GM21723 (cell line): ENCODE measurements at regions not wholly inside any gene's neighbourhood (a gene's known extent, or its start where the extent isn't known, plus 50 kb on each side); places are given as distances from the start of the nearest gene placed in this dataset.

Experiments used
- ATAC-seq: cut with Tn5 transposase; IDR thresholded peaks from one replicate; pipeline ENCODE4 v1.9.1; 2021; ENCODE audit warnings: mild to moderate bottlenecking, moderate library complexity; ENCODE audit not compliant: unreplicated experiment

GRCh38 chr11:121800731-121801393, 315.2 kb downstream of the BLID start:
- no peak for ATAC-seq

GRCh38 chr11:121800240-121800639, 315.8 kb downstream of the BLID start:
- no peak for ATAC-seq

GRCh38 chr11:121797496-121797895, 318.5 kb downstream of the BLID start:
- no peak for ATAC-seq

- ATAC-seq = no peak
These were observed 320.8 kb downstream of the BLID start for GRCh38 chr11:121795174-121795573.

- ATAC-seq = no peak
These were observed 321.3 kb downstream of the BLID start for GRCh38 chr11:121794671-121795141.

GRCh38 chr11:121793916-121794315, 322.1 kb downstream of the BLID start:
- no peak for ATAC-seq

- ATAC-seq = no peak
These were observed 322.7 kb downstream of the BLID start for GRCh38 chr11:121793291-121793690.

GRCh38 chr11:121792185-121792584, 323.8 kb downstream of the BLID start:
- ATAC-seq = no peak

GRCh38 chr11:121790430-121790829, 325.6 kb downstream of the BLID start:
- no peak for ATAC-seq

GRCh38 chr11:121780971-121781370, 328.2 kb upstream of the SORL1-AS1 start:
- no peak for ATAC-seq

GRCh38 chr11:121777056-121777455, 324.3 kb upstream of the SORL1-AS1 start:
- no peak for ATAC-seq

GRCh38 chr11:121775276-121775675, 322.5 kb upstream of the SORL1-AS1 start:
- ATAC-seq = no peak

- no peak for ATAC-seq
These were observed 320.3 kb upstream of the SORL1-AS1 start for GRCh38 chr11:121773076-121773475.

GRCh38 chr11:121770939-121771595, 318.3 kb upstream of the SORL1-AS1 start:
- ATAC-seq = no peak

GRCh38 chr11:121769191-121769590, 316.4 kb upstream of the SORL1-AS1 start:
- ATAC-seq = no peak

GRCh38 chr11:121767433-121767832, 314.7 kb upstream of the SORL1-AS1 start:
- peak; percentile 65 for ATAC-seq

- ATAC-seq = no peak
These were observed 314.2 kb upstream of the SORL1-AS1 start for GRCh38 chr11:121766991-121767390.

GRCh38 chr11:121766166-121766565, 313.4 kb upstream of the SORL1-AS1 start:
- no peak for ATAC-seq

GRCh38 chr11:121763526-121763925, 310.8 kb upstream of the SORL1-AS1 start:
- peak; percentile 80 for ATAC-seq

GRCh38 chr11:121762820-121763219, 310.1 kb upstream of the SORL1-AS1 start:
- no peak for ATAC-seq

GRCh38 chr11:121761186-121761585, 308.4 kb upstream of the SORL1-AS1 start:
- ATAC-seq = no peak

GRCh38 chr11:121757480-121758125, 304.8 kb upstream of the SORL1-AS1 start:
- no peak for ATAC-seq
